H1 (cell line): ENCODE measurements at regions not wholly inside any gene's neighbourhood (a gene's known extent, or its start where the extent isn't known, plus 50 kb on each side); places are given as distances from the start of the nearest gene placed in this dataset.

Source experiments
- CTCF ChIA-PET: fragments of 300-600 bp; sonication (Branson Sonifier 250); formaldehyde crosslinking; loops from one replicate; lab custom pipeline; 2021; ENCODE audit not compliant: partially characterized antibody; lab: Charles Lee
- POLR2A ChIA-PET: fragments of 300-600 bp; sonication (Branson Sonifier 250); formaldehyde crosslinking; loops from one replicate; lab custom pipeline; 2021; ENCODE audit warnings: inconsistent platforms; ENCODE audit not compliant: partially characterized antibody; lab: Charles Lee
- DNase-seq, 2 experiments: peaks; one replicate each; pipeline versions ENCODE4 v3.0.0 to v3.0.0-alpha.2; 2010 to 2022; ENCODE audit warnings: low spot score in 2 of 2, low read depth in 1 of 2, mixed read lengths in 1 of 2
- FAIRE-seq: peaks from 2 replicates; lab custom pipeline; 2011; peaks lifted over from hg19 to GRCh38; lab: Jason Lieb, UNC
- H2AFZ ChIP-seq: 2 replicates; pipeline ENCODE4 v1.8.1; 2012; ENCODE audit warnings: low read length, inconsistent platforms
- H2AK5ac ChIP-seq: 2 replicates; pipeline ENCODE4 v1.6.1; 2013; ENCODE audit warnings: low read depth, low read length
- H2BK120ac ChIP-seq: replicated peaks from 2 replicates; pipeline ENCODE3; 2013; ENCODE audit warnings: low read depth, low read length, inconsistent platforms
- H2BK12ac ChIP-seq: 2 replicates; pipeline ENCODE4 v1.6.1; 2013; ENCODE audit warnings: low read depth, low read length
- H2BK15ac ChIP-seq: 2 replicates; pipeline ENCODE4 v1.6.1; 2013; ENCODE audit warnings: low read length
- H2BK20ac ChIP-seq: 2 replicates; pipeline ENCODE4 v1.6.1; 2013; ENCODE audit warnings: low read length
- H2BK5ac ChIP-seq: 2 replicates; pipeline ENCODE4 v1.6.1; 2013; ENCODE audit warnings: low read depth, low read length
- H3K14ac ChIP-seq: 2 replicates; pipeline ENCODE4 v1.6.1; 2013; ENCODE audit warnings: inconsistent platforms; ENCODE audit not compliant: insufficient read length
- H3K18ac ChIP-seq: 2 replicates; pipeline ENCODE4 v1.6.1; 2013; ENCODE audit warnings: low read length; ENCODE audit errors: extremely low read depth
- H3K23ac ChIP-seq: 2 replicates; pipeline ENCODE4 v1.6.1; 2013; ENCODE audit warnings: inconsistent platforms; ENCODE audit not compliant: insufficient read length
- H3K23me2 ChIP-seq: 2 replicates; pipeline ENCODE4 v1.6.1; 2013; ENCODE audit warnings: low read depth, low read length
- H3K27ac ChIP-seq: 2 replicates; pipeline ENCODE4 v1.6.1; 2011; ENCODE audit warnings: low read depth, low read length, inconsistent platforms
- H3K27me3 ChIP-seq, 4 experiments: replicated peaks in 1 of 4; 1 replicate in 1 of 4; 2 replicates in 3 of 4; pipeline versions ENCODE4 v1.6.1 to v1.8.1; 2011 to 2013; ENCODE audit warnings: low read length in 3 of 4, mild to moderate bottlenecking in 3 of 4, inconsistent platforms in 2 of 4, mixed read lengths in 2 of 4, moderate library complexity in 1 of 4; ENCODE audit not compliant: control insufficient read depth in 3 of 4, insufficient read depth in 3 of 4; ENCODE audit errors: extremely low read depth in 1 of 4
- H3K36me3 ChIP-seq, 4 experiments: 2 replicates each; pipeline versions ENCODE4 v1.6.1 to v1.8.1; 2011 to 2013; ENCODE audit warnings: mild to moderate bottlenecking in 4 of 4, low read length in 3 of 4, moderate library complexity in 2 of 4, control low read depth in 1 of 4, inconsistent platforms in 1 of 4; ENCODE audit not compliant: insufficient read depth in 4 of 4, control insufficient read depth in 2 of 4
- H3K4ac ChIP-seq: replicated peaks from 2 replicates; pipeline ENCODE3; 2013; ENCODE audit warnings: low read length, low read depth, mixed read lengths, inconsistent platforms; ENCODE audit not compliant: insufficient read length
- H3K4me1 ChIP-seq, 4 experiments: replicated peaks in 1 of 4; 1 replicate in 1 of 4; 2 replicates in 3 of 4; pipeline versions ENCODE4 v1.6.1 to v1.8.1; 2011 to 2013; ENCODE audit warnings: low read length in 3 of 4, inconsistent platforms in 2 of 4, mixed read lengths in 1 of 4; ENCODE audit not compliant: insufficient read depth in 4 of 4, control insufficient read depth in 3 of 4
- H3K4me2 ChIP-seq, 2 experiments: 2 replicates each; pipeline versions ENCODE4 v1.6.1 to v1.8.1; 2011 to 2013; ENCODE audit warnings: low read depth in 2 of 2, low read length in 2 of 2, control low read depth in 1 of 2, inconsistent platforms in 1 of 2, mild to moderate bottlenecking in 1 of 2; ENCODE audit not compliant: insufficient read depth in 1 of 2
- H3K4me3 ChIP-seq, 4 experiments: fragments of 200-600, 300-600 bp in 1 of 4; sonication (generic), shearing (Covaris generic), sonication (Bioruptor Twin) in 1 of 4; 2 replicates each; pipeline versions ENCODE4 v1.5.1 to v1.8.1; 2011 to 2016; ENCODE audit warnings: low read length in 4 of 4, low read depth in 3 of 4, control low read depth in 2 of 4, inconsistent platforms in 2 of 4, mild to moderate bottlenecking in 2 of 4, mixed read lengths in 1 of 4, moderate library complexity in 1 of 4; ENCODE audit not compliant: insufficient read depth in 2 of 4; ENCODE audit errors: extremely low read depth in 1 of 4
- H3K56ac ChIP-seq: replicated peaks from 2 replicates; pipeline ENCODE3; 2013; ENCODE audit warnings: low read depth, mild to moderate bottlenecking, mixed read lengths, low read length, inconsistent platforms; ENCODE audit not compliant: insufficient read length
- H3K79me1 ChIP-seq: 2 replicates; pipeline ENCODE4 v1.6.1; 2013; ENCODE audit warnings: low read depth, low read length, control low read depth
- H3K79me2 ChIP-seq, 2 experiments: 2 replicates each; pipeline versions ENCODE4 v1.6.1 to v1.8.1; 2012 to 2013; ENCODE audit warnings: low read length in 2 of 2, mild to moderate bottlenecking in 2 of 2, inconsistent platforms in 1 of 2; ENCODE audit not compliant: insufficient read depth in 2 of 2, control insufficient read depth in 1 of 2
- H3K9ac ChIP-seq, 4 experiments: replicated peaks in 1 of 4; 1 replicate in 1 of 4; 2 replicates in 3 of 4; pipeline versions ENCODE4 v1.6.1 to v1.8.1; 2011 to 2013; ENCODE audit warnings: low read depth in 3 of 4, low read length in 3 of 4, control low read depth in 2 of 4, mild to moderate bottlenecking in 2 of 4, moderate library complexity in 2 of 4, inconsistent platforms in 1 of 4; ENCODE audit errors: extremely low read depth in 1 of 4
- H3K9me3 ChIP-seq, 2 experiments: 2 replicates each; pipeline versions ENCODE4 v1.6.1 to v1.8.1; 2012 to 2013; ENCODE audit warnings: mild to moderate bottlenecking in 2 of 2, moderate library complexity in 2 of 2, control low read depth in 1 of 2, inconsistent platforms in 1 of 2, low read depth in 1 of 2, low read length in 1 of 2, mixed read lengths in 1 of 2; ENCODE audit not compliant: insufficient read depth in 2 of 2
- H4K20me1 ChIP-seq, 2 experiments: replicated peaks in 1 of 2; 2 replicates each; pipeline versions ENCODE3 to v1.8.1; 2011 to 2013; ENCODE audit warnings: inconsistent platforms in 2 of 2, low read length in 2 of 2, mild to moderate bottlenecking in 1 of 2; ENCODE audit not compliant: insufficient read depth in 2 of 2, control insufficient read depth in 1 of 2
- H4K5ac ChIP-seq: 2 replicates; pipeline ENCODE4 v1.6.1; 2013; ENCODE audit warnings: low read length, low read depth, mixed read lengths, inconsistent platforms; ENCODE audit not compliant: insufficient read length
- H4K8ac ChIP-seq: 2 replicates; pipeline ENCODE4 v1.8.0; 2013; ENCODE audit warnings: mild to moderate bottlenecking, moderate library complexity, low read length, inconsistent platforms; ENCODE audit not compliant: insufficient read depth; ENCODE audit errors: extremely low read depth
- H4K91ac ChIP-seq: replicated peaks from 2 replicates; pipeline ENCODE3; 2013; ENCODE audit warnings: low read length, mixed read lengths, inconsistent platforms; ENCODE audit not compliant: insufficient read length
- ASH2L ChIP-seq: fragments of 200-600, 300-600 bp; sonication (generic); IDR thresholded peaks from one replicate; pipeline ENCODE4 v1.7.1; 2017; ENCODE audit warnings: low read length
- BACH1 ChIP-seq: IDR thresholded peaks from 2 replicates; pipeline ENCODE4 v1.6.1; 2012; ENCODE audit warnings: low read length, improper control_type of control experiment
- CBX5 ChIP-seq: fragments of 300-800, 300-1000 bp; sonication (generic); IDR thresholded peaks from 2 replicates; pipeline ENCODE4 v1.7.1; 2016; ENCODE audit warnings: antibody characterized with exemption, low read length, low read depth
- CTBP2 ChIP-seq: IDR thresholded peaks from 2 replicates; pipeline ENCODE4 v1.7.0; 2011; ENCODE audit warnings: borderline replicate concordance, mild to moderate bottlenecking, moderate library complexity, mixed read lengths, low read length; ENCODE audit not compliant: insufficient read depth, insufficient read length
- E2F6 ChIP-seq: IDR thresholded peaks from 2 replicates; pipeline ENCODE4 v1.6.1; 2012; ENCODE audit warnings: inconsistent platforms
- EZH2 ChIP-seq: fragments of 200-600 bp; sonication (generic); IDR thresholded peaks from 2 replicates; pipeline ENCODE4 v1.7.1; 2012; ENCODE audit warnings: low read depth, mild to moderate bottlenecking, moderate library complexity, low read length, inconsistent platforms; ENCODE audit not compliant: severe bottlenecking
- POLR2AphosphoS5 ChIP-seq: IDR thresholded peaks from 2 replicates; pipeline ENCODE4 v1.6.1; 2011; ENCODE audit warnings: low read depth, low read length
- SAP30 ChIP-seq: fragments of 300-600 bp; sonication (generic); IDR thresholded peaks from 2 replicates; pipeline ENCODE4 v1.7.1; 2012; ENCODE audit warnings: low read length, moderate library complexity, mild to moderate bottlenecking, inconsistent platforms; ENCODE audit not compliant: insufficient read depth, insufficient replicate concordance
- SIRT6 ChIP-seq: IDR thresholded peaks from one replicate; pipeline ENCODE4 v1.7.1; 2012; ENCODE audit warnings: low read length, inconsistent platforms
- TCF12 ChIP-seq: IDR thresholded peaks from 2 replicates; pipeline ENCODE4 v1.6.1; 2011; ENCODE audit warnings: low read depth, mild to moderate bottlenecking, low read length
- TEAD4 ChIP-seq: IDR thresholded peaks from 2 replicates; pipeline ENCODE4 v1.6.1; 2012; ENCODE audit warnings: low read depth, low read length, inconsistent platforms, mixed read lengths
- WGBS, 2 experiments: shearing (Covaris generic) in 1 of 2; methylation state at CpG; one replicate each; pipeline versions ENCODE4 v1.1.6 to v1.1.7; 2013 to 2015; ENCODE audit warnings: low lambda C conversion rate in 2 of 2, mixed read lengths in 2 of 2, inconsistent platforms in 1 of 2, low coverage in 1 of 2, missing lambda C conversion rate in 1 of 2; ENCODE audit not compliant: insufficient replicate concordance in 2 of 2, insufficient coverage in 1 of 2, insufficient read length in 1 of 2; ENCODE audit errors: extremely low coverage in 1 of 2, missing lambda C conversion rate in 1 of 2; 5-methylcytosine and 5-hydroxymethylcytosine counted together
- TF ChIP-seq, protein P1 (sequence below): IDR thresholded peaks from 2 replicates; pipeline ENCODE4 v1.6.1; 2011; ENCODE audit warnings: low read depth, mild to moderate bottlenecking, low read length; ENCODE audit not compliant: insufficient read depth

DNA sequence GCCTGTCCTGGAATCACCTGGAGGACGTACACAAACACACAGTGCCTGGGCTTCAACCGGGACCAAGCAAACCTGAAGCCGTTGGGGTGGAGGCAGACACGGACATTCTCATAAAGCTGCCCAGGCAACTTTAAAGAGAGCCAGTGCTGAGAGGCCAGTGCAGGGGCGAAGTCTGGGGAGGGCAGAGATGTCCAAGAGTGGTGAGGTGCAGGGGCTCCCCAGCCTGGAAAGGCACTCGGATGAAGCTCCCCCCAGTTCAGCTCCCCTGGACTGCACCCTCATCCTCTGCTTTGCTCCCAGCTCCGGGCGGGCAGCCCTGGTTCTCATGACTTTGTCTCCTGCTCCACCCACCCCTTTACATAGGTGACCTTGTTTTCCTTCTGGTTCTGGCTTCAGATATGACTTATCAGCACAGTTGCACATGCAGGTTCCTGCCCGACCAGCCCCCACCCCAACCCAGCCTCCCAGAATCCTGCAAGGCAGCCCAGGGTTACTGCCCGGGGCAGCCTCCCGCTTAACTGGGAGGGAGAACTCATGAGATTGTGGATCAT is 60.8 kb upstream of the EEPD1 start:
- no peak overlapping the region for H2AK5ac ChIP-seq
- FAIRE-seq, result no peak
- no peak overlapping the region for H4K91ac ChIP-seq
- H3K9ac ChIP-seq, result no peak overlapping the region
- no peak overlapping the region for H3K27ac ChIP-seq
- H2BK12ac ChIP-seq, result no peak overlapping the region
- no peaks in the 10 kb centered on the region for H4K20me1 ChIP-seq
- H3K79me1 ChIP-seq, result no peaks in the 10 kb centered on the region
- H3K4me2 ChIP-seq, result no peak overlapping the region
- POLR2A ChIA-PET, result no interaction called here
- H2AFZ ChIP-seq, result no peak overlapping the region
- no peaks in the 10 kb centered on the region for H3K36me3 ChIP-seq
- no peak overlapping the region for H3K56ac ChIP-seq
- H3K14ac ChIP-seq, result no peak overlapping the region
- no peak overlapping the region for H3K23ac ChIP-seq
- H3K79me2 ChIP-seq, result no peaks in the 10 kb centered on the region
- H2BK120ac ChIP-seq, result no peak overlapping the region
- no peak overlapping the region for H2BK20ac ChIP-seq
- no peak overlapping the region for H3K18ac ChIP-seq
- H3K23me2 ChIP-seq, result peaks cover 3% of the 10 kb centered on the region; the same call in 1 of the 2 replicates
- H3K9me3 ChIP-seq, result peaks cover 5 to 8% of the 10 kb centered on the region in 2 experiments; a peak in 3 of 4 replicates
- no peaks in the 10 kb centered on the region for H3K27me3 ChIP-seq
- no peak overlapping the region for H3K4me3 ChIP-seq
- no peak overlapping the region for H3K4ac ChIP-seq
- peaks cover 0 to 6% (median 2%) of the 10 kb centered on the region in 4 experiments; a peak in 2 of 7 replicates for H3K4me1 ChIP-seq
- CTCF ChIA-PET, result interaction anchor here (1.0 to 1.3 kb wide), 2 partner anchors 9 to 25 kb away, joined by 3 read pairs; no protein-coding TSS in a partner anchor
- H2BK5ac ChIP-seq, result no peak overlapping the region
- no peak overlapping the region for H4K8ac ChIP-seq
- no peak overlapping the region for H2BK15ac ChIP-seq
- H4K5ac ChIP-seq, result no peak overlapping the region
- WGBS, 2 experiments, result 90% methylated on average over 8 of the region's 11 CpGs; no CpG with 5 or more reads in 1 of the 2 experiments
- no peak for DNase-seq
- TF ChIP-seq E2F6 (no peak), SAP30 (no peak), TEAD4 (no peak), EZH2 (no peak), POLR2AphosphoS5 (no peak), CBX5 (no peak), TCF12 (no peak), CTBP2 (no peak), BACH1 (no peak), SIRT6 (no peak), ASH2L (no peak)
- TF ChIP-seq, protein P1, sequence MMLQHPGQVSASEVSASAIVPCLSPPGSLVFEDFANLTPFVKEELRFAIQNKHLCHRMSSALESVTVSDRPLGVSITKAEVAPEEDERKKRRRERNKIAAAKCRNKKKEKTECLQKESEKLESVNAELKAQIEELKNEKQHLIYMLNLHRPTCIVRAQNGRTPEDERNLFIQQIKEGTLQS, result no peak
